Heart left ventricle (tissue), 13 donors: ENCODE measurements at regions not wholly inside any gene's neighbourhood (a gene's known extent, or its start where the extent isn't known, plus 50 kb on each side); places are given as distances from the start of the nearest gene placed in this dataset.

Experiments used
- POLR2A ChIP-seq, 2 donors: fragments of 450-650 bp; IDR thresholded peaks; one replicate each; pipeline ENCODE4 v1.6.1; 2017; ENCODE audit warnings: antibody characterized with exemption in 2 of 2, mild to moderate bottlenecking in 2 of 2, moderate library complexity in 2 of 2
- TF ChIP-seq, protein P1 (sequence below), 12 donors: fragments of 200-600 bp; sonication (generic) in 4 of 12; IDR thresholded peaks; one replicate each; pipeline versions ENCODE4 v1.5.0 to v1.8.0; 2018 to 2022; ENCODE audit warnings: antibody characterized with exemption in 12 of 12, mild to moderate bottlenecking in 5 of 12
- donor health status: ischemic (EF 13 %, LVEDD 7.1; RV severe dilation, severe dysfunction).
- donor health status: DM: no; HTN: yes; CAD: no.
- donor health status: DM: no; HTN: no; CAD: no.
- donor health status: ischemic (EF 25% LVEDD 6.9; RV normal size, moderate dysfunction).
- donor health status: ischemic (EF 25% LVEDD 5.7; RV mildly dilated, moderate dysfunction).
- donor health status: ischemic (EF 35%, LVEDD 5.7; RV mildly dilated, moderate dysfunction).
- donor health status: nonischemic (EF 11% LVEDD 7.7; RV severe dilation, severe dysfunction).
- donor health status: DM: yes; HTN: yes; CAD: no.
- donor health status: PGD.
- donor health status: ischemic (EF 29% LVEDD 5.4; RV normal size, mild dysfunction).
- donor health status: nonischemic (EF 23%, LVEDD 6.1; RV moderate dilation, normal function).

DNA sequence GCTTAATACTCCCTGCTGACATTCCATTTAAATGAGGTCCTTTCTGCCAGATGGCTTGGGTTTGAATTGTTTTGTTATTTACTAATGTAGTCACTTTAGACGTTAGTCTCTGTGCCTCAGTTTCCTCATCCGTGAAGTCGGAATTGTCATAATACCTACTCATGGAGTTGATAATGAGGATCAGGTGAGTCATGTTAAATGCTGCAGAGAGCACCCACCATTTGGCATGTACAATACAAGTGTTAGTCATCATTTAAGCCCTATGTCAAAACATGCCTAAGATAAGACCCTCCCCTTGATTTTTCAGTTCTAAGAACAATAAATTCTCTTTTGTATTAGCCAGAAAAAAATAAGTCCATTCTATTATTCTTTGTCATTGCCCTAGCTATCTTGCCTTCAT is 534.8 kb upstream of the HTR2C start:
- TF ChIP-seq POLR2A (IDR thresholded peaks at IDR 0.05) = no peak
- TF ChIP-seq, protein P1, sequence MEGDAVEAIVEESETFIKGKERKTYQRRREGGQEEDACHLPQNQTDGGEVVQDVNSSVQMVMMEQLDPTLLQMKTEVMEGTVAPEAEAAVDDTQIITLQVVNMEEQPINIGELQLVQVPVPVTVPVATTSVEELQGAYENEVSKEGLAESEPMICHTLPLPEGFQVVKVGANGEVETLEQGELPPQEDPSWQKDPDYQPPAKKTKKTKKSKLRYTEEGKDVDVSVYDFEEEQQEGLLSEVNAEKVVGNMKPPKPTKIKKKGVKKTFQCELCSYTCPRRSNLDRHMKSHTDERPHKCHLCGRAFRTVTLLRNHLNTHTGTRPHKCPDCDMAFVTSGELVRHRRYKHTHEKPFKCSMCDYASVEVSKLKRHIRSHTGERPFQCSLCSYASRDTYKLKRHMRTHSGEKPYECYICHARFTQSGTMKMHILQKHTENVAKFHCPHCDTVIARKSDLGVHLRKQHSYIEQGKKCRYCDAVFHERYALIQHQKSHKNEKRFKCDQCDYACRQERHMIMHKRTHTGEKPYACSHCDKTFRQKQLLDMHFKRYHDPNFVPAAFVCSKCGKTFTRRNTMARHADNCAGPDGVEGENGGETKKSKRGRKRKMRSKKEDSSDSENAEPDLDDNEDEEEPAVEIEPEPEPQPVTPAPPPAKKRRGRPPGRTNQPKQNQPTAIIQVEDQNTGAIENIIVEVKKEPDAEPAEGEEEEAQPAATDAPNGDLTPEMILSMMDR (IDR thresholded peaks at IDR 0.05) = no peak
